ENCODE measurements at regions not wholly inside any gene's neighbourhood (a gene's known extent, or its start where the extent isn't known, plus 50 kb on each side); places are given as distances from the start of the nearest gene placed in this dataset.

- Histone ChIP-seq H3K27ac (replicated peaks) (no peak overlapping the region), H3K4me3 (replicated peaks; ENCODE audit: insufficient read depth, low read length) (no peak overlapping the region), H3K27me3 (ENCODE audit: insufficient read depth, poor library complexity, severe bottlenecking) (no peaks in the 10 kb centered on the region)
- no peak for DNase-seq (ENCODE audit: low read depth in 1 of 2, low spot score in 1 of 2)
- no peak for TF ChIP-seq SPI1 (IDR thresholded peaks at IDR 0.05; ENCODE audit: borderline replicate concordance, low read depth)
- TF ChIP-seq REST (IDR thresholded peaks at IDR 0.05; ENCODE audit: insufficient replicate concordance, low read depth) = no peak
- no peak for TF ChIP-seq POLR2AphosphoS5 (IDR thresholded peaks at IDR 0.05; ENCODE audit: low read depth)
- no peak for TF ChIP-seq CTCF (IDR thresholded peaks at IDR 0.05; ENCODE audit: insufficient read depth, low read length)
- TF ChIP-seq GABPA (IDR thresholded peaks at IDR 0.05; ENCODE audit: low read depth) = no peak
Measured at GRCh38 chr19:28469544-28469943, 743.4 kb downstream of the UQCRFS1 start.

- peak overlapping the region; percentile 28 for H3K27ac ChIP-seq (replicated peaks)
- TF ChIP-seq SPI1 (IDR thresholded peaks at IDR 0.05; ENCODE audit: borderline replicate concordance, low read depth) (peak; percentile 54), GABPA (IDR thresholded peaks at IDR 0.05; ENCODE audit: low read depth) (no peak)
- DNase-seq (ENCODE audit: low read depth in 1 of 2, low spot score in 1 of 2) = peak in 1 of 2 experiments; percentile 41
- H3K4me3 ChIP-seq (replicated peaks; ENCODE audit: insufficient read depth, low read length) = no peak overlapping the region
- no peaks in the 10 kb centered on the region for H3K27me3 ChIP-seq (ENCODE audit: insufficient read depth, poor library complexity, severe bottlenecking)
Measured at GRCh38 chr19:28468701-28469459, 744.1 kb downstream of the UQCRFS1 start.

- DNase-seq (ENCODE audit: low read depth in 1 of 2, low spot score in 1 of 2) = peak in 1 of 2 experiments; percentile 67
- H3K27ac ChIP-seq (replicated peaks) = no peak overlapping the region
- no peaks in the 10 kb centered on the region for H3K27me3 ChIP-seq (ENCODE audit: insufficient read depth, poor library complexity, severe bottlenecking)
- no peak overlapping the region for H3K4me3 ChIP-seq (replicated peaks; ENCODE audit: insufficient read depth, low read length)
- TF ChIP-seq SPI1 (IDR thresholded peaks at IDR 0.05; ENCODE audit: borderline replicate concordance, low read depth) (no peak), POLR2AphosphoS5 (IDR thresholded peaks at IDR 0.05; ENCODE audit: low read depth) (no peak), REST (IDR thresholded peaks at IDR 0.05; ENCODE audit: insufficient replicate concordance, low read depth) (no peak), CTCF (IDR thresholded peaks at IDR 0.05; ENCODE audit: insufficient read depth, low read length) (peak; percentile 63), GABPA (IDR thresholded peaks at IDR 0.05; ENCODE audit: low read depth) (no peak)
Measured at GRCh38 chr19:28466107-28467045, 746.6 kb downstream of the UQCRFS1 start.
